Type B pancreatic cell (in vitro differentiated cells): ENCODE measurements at regions not wholly inside any gene's neighbourhood (a gene's known extent, or its start where the extent isn't known, plus 50 kb on each side); places are given as distances from the start of the nearest gene placed in this dataset.
"Not testable (repeated sequence)": the region's sequence is repeated elsewhere in the genome, so short reads cannot be mapped to it uniquely, and the experiment has no call there.

Experiments
- DNase-seq: peaks from one replicate; pipeline ENCODE4 v3.0.0; 2021; ENCODE audit warnings: mixed read lengths; ENCODE audit not compliant: unreplicated experiment; ENCODE audit errors: extremely low spot score
- H3K27ac Mint-ChIP-seq: 2 replicates; pipeline ENCODE4 v1.8.0; 2021; ENCODE audit warnings: mild to moderate bottlenecking, mixed read lengths
- H3K27me3 Mint-ChIP-seq: 2 replicates; pipeline ENCODE4 v1.8.0; 2021; ENCODE audit warnings: mixed read lengths
- H3K36me3 Mint-ChIP-seq: 2 replicates; pipeline ENCODE4 v1.8.0; 2021; ENCODE audit warnings: mixed read lengths
- H3K4me1 Mint-ChIP-seq: one replicate; pipeline ENCODE4 v1.8.0; 2021; ENCODE audit warnings: mixed read lengths; ENCODE audit not compliant: unreplicated experiment
- H3K4me3 Mint-ChIP-seq: 2 replicates; pipeline ENCODE4 v1.8.0; 2021; ENCODE audit warnings: mild to moderate bottlenecking, mixed read lengths
- H3K9me3 Mint-ChIP-seq: 2 replicates; pipeline ENCODE4 v1.8.0; 2021; ENCODE audit warnings: mixed read lengths
- CTCF ChIP-seq: fragments of 200-600 bp; sonication (generic); conservative IDR thresholded peaks from 2 replicates; pipeline ENCODE4 v1.5.0; 2021; ENCODE audit warnings: antibody characterized with exemption, mild to moderate bottlenecking

DNA sequence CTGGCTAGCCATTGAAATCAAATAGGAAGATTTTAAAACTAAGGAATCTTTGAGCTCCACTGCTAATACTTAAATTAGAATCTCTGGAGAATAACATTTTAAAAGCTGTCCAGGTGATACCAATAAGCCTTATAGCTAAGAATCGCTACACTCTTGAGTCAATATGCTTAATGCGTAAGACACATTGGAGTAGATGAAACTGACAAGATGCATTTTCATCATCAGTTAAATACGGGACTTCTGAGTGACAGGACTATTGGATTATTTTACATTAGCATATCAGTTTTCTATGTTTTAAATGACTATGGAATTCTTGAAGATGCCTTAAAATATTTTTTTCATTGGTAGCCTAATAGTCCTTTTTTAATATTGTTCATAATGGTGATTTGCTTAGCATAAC, 80.2 kb downstream of the ATOH1 start:
- H3K9me3 Mint-ChIP-seq: no peaks in the 10 kb centered on the region
- H3K36me3 Mint-ChIP-seq: no peaks in the 10 kb centered on the region
- H3K27ac Mint-ChIP-seq: no peak overlapping the region
- H3K4me1 Mint-ChIP-seq: no peaks in the 10 kb centered on the region
- TF ChIP-seq CTCF: no peak
- H3K27me3 Mint-ChIP-seq: peaks cover 2% of the 10 kb centered on the region
- H3K4me3 Mint-ChIP-seq: no peak overlapping the region
- DNase-seq: no peak

DNA sequence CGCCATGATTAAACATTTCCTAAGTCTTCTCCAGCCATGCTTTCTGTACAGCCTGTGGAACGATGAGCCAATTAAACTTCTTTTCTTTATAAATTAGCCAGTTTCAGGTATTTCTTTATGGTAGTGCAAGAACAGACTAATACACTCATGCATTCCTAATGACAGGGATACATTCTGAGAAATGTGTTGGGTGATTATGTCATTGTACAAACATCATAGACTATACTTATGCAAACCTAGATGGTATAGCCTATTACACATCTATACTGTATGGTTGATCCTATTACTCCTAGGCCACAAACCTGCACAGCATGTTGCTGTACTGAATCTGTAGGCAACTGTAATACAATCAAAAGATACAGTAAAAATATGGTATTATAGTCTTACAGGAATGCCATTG, 83.1 kb downstream of the ATOH1 start:
- H3K36me3 Mint-ChIP-seq: no peaks in the 10 kb centered on the region
- no peaks in the 10 kb centered on the region for H3K4me1 Mint-ChIP-seq
- H3K27me3 Mint-ChIP-seq: peaks cover 2% of the 10 kb centered on the region
- no peaks in the 10 kb centered on the region for H3K9me3 Mint-ChIP-seq
- no peak overlapping the region for H3K27ac Mint-ChIP-seq
- H3K4me3 Mint-ChIP-seq: no peak overlapping the region
- TF ChIP-seq CTCF: no peak
- no peak for DNase-seq

GRCh38 chr4:93912146-93912545, 83.6 kb downstream of the ATOH1 start:
- Mint-ChIP-seq H3K4me3 (no peak overlapping the region), H3K4me1 (no peaks in the 10 kb centered on the region), H3K27me3 (peaks cover 2% of the 10 kb centered on the region), H3K36me3 (no peaks in the 10 kb centered on the region), H3K27ac (no peak overlapping the region), H3K9me3 (no peaks in the 10 kb centered on the region)
- no peak for TF ChIP-seq CTCF
- DNase-seq: no peak

GRCh38 chr4:93918856-93919255, 90.3 kb downstream of the ATOH1 start:
- Mint-ChIP-seq H3K36me3 (no peaks in the 10 kb centered on the region), H3K9me3 (no peaks in the 10 kb centered on the region), H3K27me3 (no peaks in the 10 kb centered on the region), H3K4me1 (no peaks in the 10 kb centered on the region), H3K4me3 (no peak overlapping the region), H3K27ac (no peak overlapping the region)
- DNase-seq: no peak
- no peak for TF ChIP-seq CTCF

DNA sequence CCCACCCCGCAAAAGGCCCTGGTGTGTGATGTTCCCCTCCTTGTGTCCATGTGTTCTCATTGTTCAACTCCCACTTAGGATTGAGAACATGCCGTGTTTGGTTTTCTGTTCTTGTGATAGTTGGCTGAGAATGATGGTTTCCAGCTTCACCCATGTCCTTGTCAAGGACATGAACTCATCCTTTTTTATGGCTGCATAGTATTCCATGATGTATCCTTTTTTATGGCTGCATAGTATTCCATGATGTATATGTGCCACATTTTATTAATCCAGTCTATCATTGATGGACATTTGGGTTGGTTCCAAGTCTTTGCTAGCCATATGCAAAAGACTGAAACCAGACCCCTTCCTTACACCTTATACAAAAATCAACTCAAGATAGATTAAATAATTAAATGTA, 95.0 kb downstream of the ATOH1 start:
- H3K4me1 Mint-ChIP-seq, H3K9me3 Mint-ChIP-seq, H3K36me3 Mint-ChIP-seq, DNase-seq, H3K27ac Mint-ChIP-seq, H3K4me3 Mint-ChIP-seq, H3K27me3 Mint-ChIP-seq: not testable (repeated sequence)

- no peak overlapping the region for H3K27ac Mint-ChIP-seq
- H3K27me3 Mint-ChIP-seq: no peaks in the 10 kb centered on the region
- no peaks in the 10 kb centered on the region for H3K9me3 Mint-ChIP-seq
- no peak for DNase-seq
- H3K4me1 Mint-ChIP-seq: no peaks in the 10 kb centered on the region
- no peak for TF ChIP-seq CTCF
- H3K4me3 Mint-ChIP-seq: no peak overlapping the region
- H3K36me3 Mint-ChIP-seq: no peaks in the 10 kb centered on the region
Measured at GRCh38 chr4:93947286-93947685, 118.7 kb downstream of the ATOH1 start.

DNA sequence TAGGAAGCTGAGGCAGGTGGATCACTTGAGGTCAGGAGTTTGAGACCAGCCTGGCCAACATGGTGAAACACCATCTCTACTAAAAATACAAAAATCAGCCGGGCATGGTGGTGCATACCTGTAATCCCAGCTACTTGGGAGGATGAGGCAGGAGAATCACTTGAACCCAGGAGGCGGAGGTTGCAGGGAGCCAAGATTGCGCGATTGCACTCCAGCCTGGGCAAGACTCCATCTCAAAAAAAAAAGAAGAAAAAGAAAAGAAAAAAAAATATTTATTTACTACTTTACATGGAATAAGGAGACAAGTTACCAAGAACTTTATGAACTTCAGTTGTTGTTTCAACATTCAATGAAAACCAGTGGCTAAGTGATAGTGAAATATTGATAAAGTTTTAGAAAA, 121.7 kb downstream of the ATOH1 start:
- not testable (repeated sequence) for H3K27me3 Mint-ChIP-seq, H3K36me3 Mint-ChIP-seq, H3K9me3 Mint-ChIP-seq, H3K27ac Mint-ChIP-seq, DNase-seq, H3K4me3 Mint-ChIP-seq, H3K4me1 Mint-ChIP-seq
